ENCODE measurements at regions not wholly inside any gene's neighbourhood (a gene's known extent, or its start where the extent isn't known, plus 50 kb on each side); places are given as distances from the start of the nearest gene placed in this dataset.

GRCh38 chr1:143699731-143700130, 272.1 kb downstream of the FAM72C start:
- Histone ChIP-seq H3K27me3 (ENCODE audit: insufficient read depth, low read length) (no peaks in the 10 kb centered on the region), H3K9me3 (ENCODE audit: control insufficient read depth in 1 of 2, insufficient read depth in 1 of 2, low read depth in 1 of 2, low read length in 2 of 2) (no peaks in the 10 kb centered on the region), H3K4me2 (ENCODE audit: low read length) (no peak overlapping the region), H3K4me3 (replicated peaks in 1 of 2; ENCODE audit: low read depth in 1 of 2, low read length in 2 of 2) (no peak overlapping the region), H3K4me1 (ENCODE audit: control insufficient read depth in 1 of 2, insufficient read depth in 2 of 2, low read length in 2 of 2) (no peaks in the 10 kb centered on the region), H3K36me3 (ENCODE audit: control insufficient read depth in 1 of 2, insufficient read depth in 2 of 2, low read length in 2 of 2) (no peaks in the 10 kb centered on the region), H3K79me2 (ENCODE audit: insufficient read depth, low read length) (no peaks in the 10 kb centered on the region), H3K27ac (ENCODE audit: low read depth, low read length) (no peak overlapping the region), H2AFZ (ENCODE audit: low read depth, low read length, poor library complexity, severe bottlenecking) (no peak overlapping the region), H4K20me1 (ENCODE audit: insufficient read depth) (no peaks in the 10 kb centered on the region), H3K9me2 (ENCODE audit: insufficient read depth) (no peaks in the 10 kb centered on the region), H3K9ac (ENCODE audit: low read length) (no peak overlapping the region)
- DNase-seq (ENCODE audit: low read depth, low spot score) = no peak
- CTCF ChIA-PET = no interaction called here
- no TSS peak for BruUV-seq (replicated peaks)
- TF ChIP-seq ZFX (IDR thresholded peaks at IDR 0.05) (no peak), ELF1 (IDR thresholded peaks at IDR 0.05; ENCODE audit: borderline replicate concordance, low read depth) (no peak), RAD21 (IDR thresholded peaks at IDR 0.05; ENCODE audit: low read depth) (no peak), SP1 (IDR thresholded peaks at IDR 0.05; ENCODE audit: low read depth) (no peak)
- intact Hi-C loops (cut with micrococcal nuclease) = no loop called here
- ATAC-seq = no peak
- POLR2A ChIA-PET = no interaction called here
- RAD21 ChIA-PET (ENCODE audit: low non-redundant PET in 1 of 2, low total read pairs in 2 of 2, uncharacterized antibody in 2 of 2, unreplicated experiment in 2 of 2) = no interaction called here

DNA sequence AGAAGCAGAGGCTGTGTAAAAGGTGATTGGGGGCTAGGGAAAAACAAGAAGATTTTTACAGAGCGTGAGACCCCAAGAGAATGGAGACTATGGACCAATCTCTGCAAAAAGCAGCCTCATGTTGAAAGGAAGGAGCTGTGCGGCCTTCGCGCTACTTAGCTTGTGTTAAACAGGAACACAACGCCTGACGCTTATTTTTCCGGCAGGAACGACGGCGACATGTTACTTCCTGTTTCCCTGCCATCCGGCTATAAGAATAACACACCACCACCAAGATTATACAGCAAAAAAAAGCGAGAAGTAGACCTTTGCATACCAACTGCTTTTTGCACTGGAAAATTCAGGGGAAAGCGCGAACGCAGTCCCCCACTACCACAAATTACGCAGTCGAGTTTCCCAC, 272.7 kb downstream of the FAM72C start:
- Histone ChIP-seq H3K27ac (ENCODE audit: low read depth, low read length) (no peak overlapping the region), H3K9ac (ENCODE audit: low read length) (no peak overlapping the region), H3K27me3 (ENCODE audit: insufficient read depth, low read length) (no peaks in the 10 kb centered on the region), H3K4me1 (ENCODE audit: control insufficient read depth in 1 of 2, insufficient read depth in 2 of 2, low read length in 2 of 2) (no peaks in the 10 kb centered on the region), H3K36me3 (ENCODE audit: control insufficient read depth in 1 of 2, insufficient read depth in 2 of 2, low read length in 2 of 2) (no peaks in the 10 kb centered on the region), H2AFZ (ENCODE audit: low read depth, low read length, poor library complexity, severe bottlenecking) (no peak overlapping the region), H3K9me3 (ENCODE audit: control insufficient read depth in 1 of 2, insufficient read depth in 1 of 2, low read depth in 1 of 2, low read length in 2 of 2) (no peaks in the 10 kb centered on the region), H4K20me1 (ENCODE audit: insufficient read depth) (no peaks in the 10 kb centered on the region), H3K9me2 (ENCODE audit: insufficient read depth) (no peaks in the 10 kb centered on the region), H3K79me2 (ENCODE audit: insufficient read depth, low read length) (no peaks in the 10 kb centered on the region), H3K4me2 (ENCODE audit: low read length) (no peak overlapping the region), H3K4me3 (replicated peaks in 1 of 2; ENCODE audit: low read depth in 1 of 2, low read length in 2 of 2) (no peak overlapping the region)
- ATAC-seq (no peak), DNase-seq (ENCODE audit: low read depth, low spot score) (no peak)
- ChIA-PET POLR2A (no interaction called here), CTCF (no interaction called here), RAD21 (ENCODE audit: low non-redundant PET in 1 of 2, low total read pairs in 2 of 2, uncharacterized antibody in 2 of 2, unreplicated experiment in 2 of 2) (no interaction called here)
- BruUV-seq (replicated peaks) = no TSS peak
- no peak for TF ChIP-seq TCF7L2 (IDR thresholded peaks at IDR 0.05; ENCODE audit: borderline replicate concordance, extremely low read depth, insufficient read depth, insufficient read length)
- TF ChIP-seq YY1 (IDR thresholded peaks at IDR 0.05; ENCODE audit: extremely low read depth, insufficient replicate concordance, low read depth, low read length) = no peak
- no peak for TF ChIP-seq POLR2A (IDR thresholded peaks at IDR 0.05; ENCODE audit: borderline replicate concordance, extremely low read depth, insufficient read depth, insufficient read length)
- no peak for TF ChIP-seq ATF3 (IDR thresholded peaks at IDR 0.05)
- no peak for TF ChIP-seq EGR1 (IDR thresholded peaks at IDR 0.05; ENCODE audit: low read depth)
- TF ChIP-seq CEBPB (IDR thresholded peaks at IDR 0.05; ENCODE audit: low read depth) = no peak
- TF ChIP-seq CTCF (IDR thresholded peaks at IDR 0.05 in 2 of 3, conservative IDR thresholded peaks at IDR 0.05 in 1 of 3; ENCODE audit: borderline replicate concordance in 1 of 3, insufficient read depth in 1 of 3, low read depth in 2 of 3, low read length in 2 of 3) = no peak
- no peak for TF ChIP-seq SRF (IDR thresholded peaks at IDR 0.05; ENCODE audit: low read depth)
- no peak for TF ChIP-seq MAX (IDR thresholded peaks at IDR 0.05)
- no peak for TF ChIP-seq POLR2AphosphoS5 (IDR thresholded peaks at IDR 0.05; ENCODE audit: low read depth, low read length)
- no peak for TF ChIP-seq ZBTB33 (IDR thresholded peaks at IDR 0.05; ENCODE audit: extremely low read depth, insufficient replicate concordance, low read length)
- TF ChIP-seq FOSL1 (IDR thresholded peaks at IDR 0.05; ENCODE audit: low read depth) = no peak
- TF ChIP-seq SP1 (IDR thresholded peaks at IDR 0.05; ENCODE audit: low read depth) = no peak
- no peak for TF ChIP-seq ZFX (IDR thresholded peaks at IDR 0.05)
- no peak for TF ChIP-seq ELF1 (IDR thresholded peaks at IDR 0.05; ENCODE audit: borderline replicate concordance, low read depth)
- no peak for TF ChIP-seq EZH2phosphoT487 (IDR thresholded peaks at IDR 0.05; ENCODE audit: borderline replicate concordance)
- intact Hi-C loops (cut with micrococcal nuclease) = no loop called here

Measured in HCT116 (cell line).